CD14-positive monocyte (primary cell): ENCODE measurements at regions not wholly inside any gene's neighbourhood (a gene's known extent, or its start where the extent isn't known, plus 50 kb on each side); places are given as distances from the start of the nearest gene placed in this dataset.

Experiments
- DNase-seq, 3 donors: peaks; one replicate each; pipeline ENCODE4 v3.0.0-alpha.2; 2011 to 2022
- H2AFZ ChIP-seq: 2 replicates; pipeline ENCODE4 v1.6.0; 2012; ENCODE audit warnings: mild to moderate bottlenecking, low read depth, low read length, inconsistent platforms; ENCODE audit not compliant: insufficient read depth, poor library complexity, severe bottlenecking
- H3K27ac ChIP-seq, 2 donors: 1 replicate in 1 of 2; 2 replicates in 1 of 2; pipeline ENCODE4 v1.5.1; 2012 to 2013; ENCODE audit warnings: low read length in 2 of 2, control low read depth in 1 of 2, inconsistent platforms in 1 of 2, low read depth in 1 of 2, mild to moderate bottlenecking in 1 of 2
- H3K27me3 ChIP-seq, 2 donors: one replicate each; pipeline versions ENCODE4 v1.6.0 to v1.6.1; 2011 to 2013; ENCODE audit warnings: low read length in 2 of 2; ENCODE audit not compliant: control insufficient read depth in 2 of 2, insufficient read depth in 2 of 2
- H3K36me3 ChIP-seq, 2 donors: replicated peaks in 1 of 2; 1 replicate in 1 of 2; 2 replicates in 1 of 2; pipeline versions ENCODE4 v1.5.1 to v1.6.1; 2012 to 2013; ENCODE audit warnings: low read length in 2 of 2, control low read depth in 1 of 2, inconsistent platforms in 1 of 2, mild to moderate bottlenecking in 1 of 2; ENCODE audit not compliant: insufficient read depth in 2 of 2, control insufficient read depth in 1 of 2
- H3K4me1 ChIP-seq, 2 donors: 1 replicate in 1 of 2; 2 replicates in 1 of 2; pipeline versions ENCODE4 v1.5.1 to v1.6.1; 2012 to 2013; ENCODE audit warnings: low read length in 2 of 2, control low read depth in 1 of 2, inconsistent platforms in 1 of 2, mild to moderate bottlenecking in 1 of 2, moderate library complexity in 1 of 2; ENCODE audit not compliant: insufficient read depth in 2 of 2, control insufficient read depth in 1 of 2
- H3K4me2 ChIP-seq: replicated peaks from 2 replicates; pipeline ENCODE3; 2012; ENCODE audit warnings: low read length, moderate library complexity, mild to moderate bottlenecking; ENCODE audit not compliant: poor library complexity, severe bottlenecking; ENCODE audit errors: extremely low read depth
- H3K4me3 ChIP-seq, 3 experiments: fragments of 200-600 bp in 1 of 3; sonication (generic) in 1 of 3; replicated peaks in 1 of 3; 1 replicate in 2 of 3; 2 replicates in 1 of 3; pipeline ENCODE4 v1.5.1; 2011 to 2013; ENCODE audit warnings: low read length in 3 of 3, mild to moderate bottlenecking in 3 of 3, control low read depth in 2 of 3, low read depth in 2 of 3, inconsistent platforms in 1 of 3, moderate library complexity in 1 of 3
- H3K79me2 ChIP-seq: 2 replicates; pipeline ENCODE4 v1.6.0; 2012; ENCODE audit warnings: mild to moderate bottlenecking, control low read depth, inconsistent platforms, low read length, moderate library complexity; ENCODE audit not compliant: insufficient read depth
- H3K9ac ChIP-seq: 2 replicates; pipeline ENCODE4 v1.6.0; 2017; ENCODE audit warnings: low read length, mild to moderate bottlenecking; ENCODE audit not compliant: insufficient read depth, poor library complexity, severe bottlenecking
- H3K9me3 ChIP-seq, 2 donors: replicated peaks in 1 of 2; 1 replicate in 1 of 2; 2 replicates in 1 of 2; pipeline versions ENCODE4 v1.5.1 to v1.6.1; 2012 to 2013; ENCODE audit warnings: low read length in 2 of 2, control low read depth in 1 of 2; ENCODE audit not compliant: control insufficient read depth in 1 of 2, insufficient read depth in 1 of 2
- H4K20me1 ChIP-seq: 2 replicates; pipeline ENCODE4 v1.6.0; 2012; ENCODE audit warnings: mild to moderate bottlenecking, low read length, control low read depth, moderate library complexity; ENCODE audit not compliant: insufficient read depth
- H3K27ac Mint-ChIP-seq, 7 donors: one replicate each; pipeline ENCODE4 v1.8.0; 2020; ENCODE audit warnings: mild to moderate bottlenecking in 7 of 7, mixed read lengths in 7 of 7, moderate library complexity in 6 of 7, inconsistent platforms in 2 of 7
- H3K27me3 Mint-ChIP-seq, 3 donors: one replicate each; pipeline ENCODE4 v1.8.0; 2021 to 2022; ENCODE audit warnings: low read depth in 3 of 3, mild to moderate bottlenecking in 3 of 3, mixed read lengths in 3 of 3, moderate library complexity in 3 of 3, inconsistent platforms in 1 of 3
- H3K36me3 Mint-ChIP-seq, 2 donors: one replicate each; pipeline ENCODE4 v1.8.0; 2020; ENCODE audit warnings: mixed read lengths in 2 of 2, inconsistent platforms in 1 of 2, mild to moderate bottlenecking in 1 of 2
- H3K4me1 Mint-ChIP-seq: one replicate; pipeline ENCODE4 v1.8.0; 2020; ENCODE audit warnings: mild to moderate bottlenecking, mixed read lengths
- H3K4me3 Mint-ChIP-seq, 2 donors: one replicate each; pipeline ENCODE4 v1.8.0; 2020; ENCODE audit warnings: mild to moderate bottlenecking in 2 of 2, mixed read lengths in 2 of 2, moderate library complexity in 1 of 2
- H3K9me3 Mint-ChIP-seq, 7 donors: one replicate each; pipeline ENCODE4 v1.8.0; 2020 to 2022; ENCODE audit warnings: mixed read lengths in 7 of 7, mild to moderate bottlenecking in 6 of 7, moderate library complexity in 6 of 7, inconsistent platforms in 2 of 7
- CTCF ChIP-seq: fragments of 200-600 bp; IDR thresholded peaks from one replicate; pipeline ENCODE4 v1.8.0; 2022; ENCODE audit warnings: antibody characterized with exemption, mild to moderate bottlenecking
- WGBS: methylation state at CpG from one replicate; pipeline ENCODE4 v1.1.5; 2013; ENCODE audit warnings: missing lambda C conversion rate; ENCODE audit not compliant: insufficient coverage; 5-methylcytosine and 5-hydroxymethylcytosine counted together
- intact Hi-C, 2 donors: fragments of 100-400 bp; cut with micrococcal nuclease; formaldehyde crosslinking; loops; one replicate each; pipeline versions ENCODE4 v1.15.0 to v1.15.1; 2023

DNA sequence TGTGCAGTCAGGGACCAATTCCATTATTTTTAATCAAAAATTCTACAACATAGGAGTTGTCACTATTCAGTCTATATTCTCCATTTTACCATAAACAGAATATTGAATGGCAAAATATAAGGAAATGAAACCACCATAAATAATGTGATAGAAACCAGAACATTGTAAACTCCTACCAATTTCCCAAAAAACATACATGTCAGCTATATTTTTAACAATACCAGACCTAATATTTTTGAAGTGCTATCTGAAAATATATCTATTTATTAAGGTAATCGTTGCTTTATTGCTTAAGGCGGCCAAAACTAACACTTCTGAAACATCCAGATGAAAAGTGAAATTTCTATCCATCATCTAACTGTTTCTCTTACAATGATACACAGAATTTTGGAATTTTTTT is 123.0 kb upstream of the C11orf58 start:
- Mint-ChIP-seq H3K27me3 (peaks cover 8 to 29% (median 25%) of the 10 kb centered on the region in 3 donors), H3K9me3 (peaks cover 0 to 15% (median 3%) of the 10 kb centered on the region in 7 donors), H3K36me3 (peaks cover 4% of the 10 kb centered on the region in 2 donors), H3K4me3 (peak overlapping the region in 1 of 2 donors; percentile 46), H3K4me1 (peaks cover 19% of the 10 kb centered on the region), H3K27ac (no peak overlapping the region)
- no peak overlapping the region for H2AFZ ChIP-seq
- H3K27ac ChIP-seq: no peak overlapping the region
- no peak for TF ChIP-seq CTCF
- no peak for DNase-seq
- no peaks in the 10 kb centered on the region for H4K20me1 ChIP-seq
- H3K4me3 ChIP-seq: no peak overlapping the region
- H3K27me3 ChIP-seq: peaks cover 67 to 85% of the 10 kb centered on the region in 2 donors
- no CpG with 5 or more reads among the region's 2 CpGs for WGBS
- intact Hi-C loops: loop anchor here in 1 of 2 donors (10.0 kb wide), 1 partner anchor 841 kb away; no protein-coding TSS in a partner anchor
- H3K9ac ChIP-seq: no peak overlapping the region
- no peaks in the 10 kb centered on the region for H3K36me3 ChIP-seq
- H3K4me1 ChIP-seq: peaks cover 11% of the 10 kb centered on the region in 2 donors
- no peaks in the 10 kb centered on the region for H3K79me2 ChIP-seq
- H3K4me2 ChIP-seq: no peak overlapping the region
- peaks cover 2 to 29% of the 10 kb centered on the region in 2 donors for H3K9me3 ChIP-seq

- DNase-seq: peak; percentile 32 to 62 (median 46)
- H3K27ac ChIP-seq: no peak overlapping the region
- peaks cover 11% of the 10 kb centered on the region in 2 donors for H3K4me1 ChIP-seq
- peaks cover 0 to 18% (median 3%) of the 10 kb centered on the region in 7 donors for H3K9me3 Mint-ChIP-seq
- no peaks in the 10 kb centered on the region for H3K36me3 ChIP-seq
- H2AFZ ChIP-seq: peak overlapping the region; percentile 61
- H3K9ac ChIP-seq: no peak overlapping the region
- 1% methylated on average over 62 of the region's 65 CpGs for WGBS
- no peaks in the 10 kb centered on the region for H3K79me2 ChIP-seq
- peaks cover 79 to 92% of the 10 kb centered on the region in 2 donors for H3K27me3 ChIP-seq
- peak overlapping the region; percentile 69 to 91 for H3K4me3 Mint-ChIP-seq
- peaks cover 19% of the 10 kb centered on the region for H3K4me1 Mint-ChIP-seq
- H3K4me2 ChIP-seq: peak overlapping the region; percentile 65
- intact Hi-C loops: loop anchor here (5.0 to 10.0 kb wide), 2 partner anchors 839 to 961 kb away; no protein-coding TSS in a partner anchor
- H3K27ac Mint-ChIP-seq: no peak overlapping the region
- peak; percentile 77 for TF ChIP-seq CTCF
- peaks cover 8 to 26% (median 24%) of the 10 kb centered on the region in 3 donors for H3K27me3 Mint-ChIP-seq
- H4K20me1 ChIP-seq: no peaks in the 10 kb centered on the region
- H3K36me3 Mint-ChIP-seq: peaks cover 4% of the 10 kb centered on the region in 2 donors
- H3K9me3 ChIP-seq: peaks cover 2 to 46% of the 10 kb centered on the region in 2 donors
- peak overlapping the region in 1 of 3 experiments; percentile 54 for H3K4me3 ChIP-seq
Measured at GRCh38 chr11:16613512-16614381, 124.7 kb upstream of the C11orf58 start.
